ENCODE measurements at regions not wholly inside any gene's neighbourhood (a gene's known extent, or its start where the extent isn't known, plus 50 kb on each side); places are given as distances from the start of the nearest gene placed in this dataset.

GRCh38 chr2:234635284-234635683 is 138.4 kb upstream of the ARL4C start:
- no peak for DNase-seq (ENCODE audit: low spot score)

- no peak for DNase-seq (ENCODE audit: low spot score)
Observed at GRCh38 chr2:234633581-234634230, 136.8 kb upstream of the ARL4C start.

GRCh38 chr2:234632527-234633391 is 135.9 kb upstream of the ARL4C start:
- no peak for DNase-seq (ENCODE audit: low spot score)

- DNase-seq (ENCODE audit: low spot score): no peak
Observed at GRCh38 chr2:234631646-234632514, 135.0 kb upstream of the ARL4C start.

GRCh38 chr2:234630801-234631261 is 133.9 kb upstream of the ARL4C start:
- DNase-seq (ENCODE audit: low spot score): peak; percentile 55

GRCh38 chr2:234629596-234629995 is 132.7 kb upstream of the ARL4C start:
- DNase-seq (ENCODE audit: low spot score): no peak

- no peak for DNase-seq (ENCODE audit: low spot score)
Observed at GRCh38 chr2:234628953-234629352, 132.1 kb upstream of the ARL4C start.

GRCh38 chr2:234627308-234627707 is 130.4 kb upstream of the ARL4C start:
- no peak for DNase-seq (ENCODE audit: low spot score)

GRCh38 chr2:234626566-234627130 is 129.8 kb upstream of the ARL4C start:
- no peak for DNase-seq (ENCODE audit: low spot score)

- no peak for DNase-seq (ENCODE audit: low spot score)
Observed at GRCh38 chr2:234625626-234626250, 128.9 kb upstream of the ARL4C start.

- no peak for DNase-seq (ENCODE audit: low spot score)
Observed at GRCh38 chr2:234623521-234623991, 126.7 kb upstream of the ARL4C start.

- DNase-seq (ENCODE audit: low spot score): no peak
Observed at GRCh38 chr2:234621120-234621519, 124.2 kb upstream of the ARL4C start.

- no peak for DNase-seq (ENCODE audit: low spot score)
Observed at GRCh38 chr2:234620018-234620417, 123.1 kb upstream of the ARL4C start.

- DNase-seq (ENCODE audit: low spot score): peak; percentile 9
Observed at GRCh38 chr2:234615643-234616356, 118.9 kb upstream of the ARL4C start.

- no peak for DNase-seq (ENCODE audit: low spot score)
Observed at GRCh38 chr2:234611209-234611608, 114.3 kb upstream of the ARL4C start.

GRCh38 chr2:234608946-234609345 is 112.1 kb upstream of the ARL4C start:
- no peak for DNase-seq (ENCODE audit: low spot score)

GRCh38 chr2:234607691-234608090 is 110.8 kb upstream of the ARL4C start:
- no peak for DNase-seq (ENCODE audit: low spot score)

GRCh38 chr2:234606896-234607295 is 110.0 kb upstream of the ARL4C start:
- peak; percentile 81 for DNase-seq (ENCODE audit: low spot score)

GRCh38 chr2:234603619-234604018 is 106.7 kb upstream of the ARL4C start:
- DNase-seq (ENCODE audit: low spot score): no peak

- DNase-seq (ENCODE audit: low spot score): no peak
Observed at GRCh38 chr2:234601213-234601612, 104.3 kb upstream of the ARL4C start.

GRCh38 chr2:234597576-234597861 is 100.6 kb upstream of the ARL4C start:
- no peak for DNase-seq (ENCODE audit: low spot score)

Data from kidney tubule cell (primary cell).